Inferior parietal cortex (tissue), 1 donor: ENCODE measurements at regions not wholly inside any gene's neighbourhood (a gene's known extent, or its start where the extent isn't known, plus 50 kb on each side); places are given as distances from the start of the nearest gene placed in this dataset.

Experiments
- DNase-seq: peaks from one replicate; pipeline ENCODE4 v3.0.0-alpha.2; 2016; ENCODE audit errors: extremely low spot score

DNA sequence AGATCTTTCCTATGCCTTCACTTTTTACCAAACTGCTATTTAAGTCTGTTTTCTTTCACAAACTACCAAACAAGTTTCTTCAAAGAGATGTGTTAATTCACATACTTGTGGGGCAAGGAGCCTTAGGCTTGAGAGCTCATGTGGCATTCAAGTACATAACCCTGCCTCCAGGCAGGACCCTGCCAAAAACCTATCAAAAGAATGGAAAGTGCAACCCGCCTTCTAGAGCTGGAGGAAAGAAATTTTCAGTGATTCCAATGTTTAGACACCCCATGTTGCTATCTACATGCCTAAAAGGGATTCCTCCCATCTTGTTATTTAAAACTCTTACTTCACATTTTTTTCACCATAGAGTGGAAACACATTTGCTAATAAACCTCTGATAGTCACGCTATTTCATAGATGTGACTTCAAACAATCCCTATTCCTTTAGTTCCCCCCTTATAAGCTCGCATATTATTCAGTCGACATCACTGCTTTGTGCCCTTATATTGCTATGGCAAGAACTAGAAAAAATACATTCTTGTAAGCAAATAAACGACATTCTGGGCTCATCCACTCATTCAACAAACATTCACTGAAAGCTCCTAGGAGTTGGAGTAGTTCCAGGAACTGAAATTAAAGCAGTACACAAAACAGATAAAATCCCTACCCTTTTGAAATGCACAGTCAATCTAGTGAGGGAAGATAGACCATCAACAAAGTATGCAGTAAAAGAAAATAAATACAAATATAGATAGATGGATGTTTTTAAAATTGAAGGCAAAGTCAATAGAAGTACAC is 518.1 kb downstream of the ELAVL2 start:
- no peak for DNase-seq

DNA sequence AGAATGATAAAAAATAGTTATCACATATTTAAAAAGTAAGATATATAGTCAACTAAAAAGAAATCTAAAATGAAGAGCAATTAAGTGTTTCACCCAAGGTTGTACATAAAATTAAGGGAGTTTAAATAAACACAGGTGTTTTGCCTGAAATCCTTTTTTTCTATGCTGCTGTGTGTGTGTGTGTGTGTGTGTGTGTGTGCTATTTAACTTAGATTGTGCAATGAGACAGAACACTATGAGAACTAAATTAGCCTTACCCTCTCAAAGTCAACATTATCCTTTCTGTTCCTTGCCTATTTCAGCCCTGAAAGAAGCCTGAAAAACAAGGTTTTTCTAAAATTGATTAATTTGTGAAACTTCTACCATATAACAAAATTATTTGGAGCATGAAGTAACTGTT is 516.2 kb downstream of the ELAVL2 start:
- DNase-seq = no peak

DNA sequence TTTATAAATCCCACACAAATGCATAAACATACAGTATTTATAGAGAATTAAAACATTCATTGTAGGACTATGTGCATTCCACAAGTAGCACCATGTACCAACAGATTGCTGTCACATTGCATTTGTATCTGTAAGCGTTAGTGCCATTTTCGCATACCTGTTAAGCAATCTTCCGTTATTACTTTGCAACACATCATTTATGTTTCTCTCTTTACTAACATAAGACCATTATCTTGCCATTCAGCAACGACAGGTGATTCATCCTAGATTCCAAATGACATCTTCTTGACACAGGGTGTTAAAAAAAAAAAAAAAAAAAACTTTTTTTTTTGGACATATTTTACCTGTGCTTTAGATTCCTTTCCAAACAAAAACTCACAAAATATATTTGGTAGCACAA is 511.8 kb downstream of the ELAVL2 start:
- no peak for DNase-seq

DNA sequence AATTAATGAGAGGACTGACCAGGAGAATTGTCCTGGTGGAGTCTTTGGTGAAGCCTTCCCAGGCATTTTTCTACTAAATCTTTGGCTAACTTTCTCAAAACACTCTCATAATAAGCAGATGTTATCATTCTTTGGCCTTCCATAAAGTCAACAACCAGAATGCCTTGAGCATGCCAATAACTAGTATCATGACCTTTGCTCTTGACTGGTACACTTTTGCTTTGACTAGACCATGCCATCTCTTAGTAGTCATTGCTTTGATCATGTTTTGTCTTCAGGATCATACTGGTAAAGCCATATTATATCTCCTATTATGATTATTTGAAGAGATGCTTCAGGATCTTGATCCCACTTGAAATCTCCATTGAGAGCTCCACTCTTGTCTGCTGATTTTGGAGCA is 506.9 kb downstream of the ELAVL2 start:
- DNase-seq = no peak

DNA sequence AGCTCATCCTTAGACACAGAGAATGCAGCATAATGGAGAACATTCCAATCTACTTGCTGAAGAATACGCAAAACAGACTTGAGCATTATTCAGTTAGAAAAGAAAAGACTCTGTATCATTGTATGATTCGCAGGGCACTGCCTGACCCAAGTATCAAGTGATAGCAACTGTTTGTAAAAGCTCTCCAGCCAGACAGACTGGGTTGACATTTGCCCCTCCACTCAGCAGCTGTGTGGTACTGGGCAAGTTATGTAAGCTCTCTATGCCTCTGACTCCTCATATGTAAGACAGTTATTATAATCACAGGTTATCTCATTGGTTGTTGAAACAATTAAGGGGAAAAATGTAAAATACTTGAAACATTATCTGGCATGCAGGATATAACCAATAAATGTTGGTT is 505.0 kb downstream of the ELAVL2 start:
- no peak for DNase-seq

DNA sequence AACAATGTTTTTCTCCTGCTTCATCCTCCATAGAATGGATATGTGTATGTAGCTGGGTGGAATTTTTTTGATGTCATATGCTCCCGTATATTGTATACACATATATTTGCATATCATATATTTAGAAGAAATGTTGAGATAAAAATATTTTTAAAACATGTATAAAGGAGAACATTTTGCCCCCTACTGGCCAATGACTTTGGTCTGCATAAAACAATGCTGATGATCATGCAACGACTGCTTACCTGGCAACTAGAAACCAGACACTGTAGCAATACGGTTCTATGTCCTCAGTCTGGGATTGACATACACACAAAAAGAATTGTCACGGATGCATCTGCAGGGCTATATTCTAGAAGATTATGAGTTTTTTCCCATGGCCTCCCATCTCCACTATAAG is 503.6 kb downstream of the ELAVL2 start:
- DNase-seq = no peak

DNA sequence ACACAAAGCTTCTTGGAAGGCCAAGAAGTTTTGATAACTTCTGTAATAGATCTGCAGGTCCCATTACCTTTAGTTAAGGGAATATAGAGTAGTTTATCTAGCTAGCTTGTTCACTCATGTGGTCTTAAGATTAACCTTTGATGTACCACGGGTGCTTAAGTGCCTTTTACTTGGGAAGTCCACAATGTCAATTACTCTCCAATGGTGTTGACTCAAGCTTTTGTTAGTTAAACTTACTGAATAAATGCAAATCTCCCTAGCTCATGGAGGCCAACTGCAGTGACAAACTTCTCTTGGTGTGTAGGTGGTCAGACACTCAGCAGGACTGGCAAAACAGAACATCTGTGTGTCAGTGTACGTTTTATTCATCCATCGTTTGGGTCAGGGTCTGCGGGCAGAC is 501.5 kb downstream of the ELAVL2 start:
- DNase-seq = no peak

DNA sequence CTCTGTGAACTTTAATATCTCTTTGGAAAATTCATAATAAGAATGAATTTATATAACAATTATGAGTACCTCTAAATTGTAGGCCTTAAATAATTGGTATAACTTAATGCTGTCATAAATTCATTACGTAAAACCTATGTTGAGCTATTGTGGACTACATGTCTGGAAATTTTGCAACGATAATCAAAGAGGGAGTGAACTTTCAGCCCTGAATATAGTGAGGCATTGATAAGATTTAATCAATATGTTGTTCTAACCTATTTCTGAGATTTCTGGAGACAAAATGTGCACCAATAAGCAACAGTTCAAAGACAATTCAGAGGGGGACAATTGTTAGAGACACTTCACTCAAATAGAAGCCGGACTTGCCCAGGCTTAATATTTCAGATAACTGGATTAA is 499.4 kb downstream of the ELAVL2 start:
- DNase-seq = no peak

DNA sequence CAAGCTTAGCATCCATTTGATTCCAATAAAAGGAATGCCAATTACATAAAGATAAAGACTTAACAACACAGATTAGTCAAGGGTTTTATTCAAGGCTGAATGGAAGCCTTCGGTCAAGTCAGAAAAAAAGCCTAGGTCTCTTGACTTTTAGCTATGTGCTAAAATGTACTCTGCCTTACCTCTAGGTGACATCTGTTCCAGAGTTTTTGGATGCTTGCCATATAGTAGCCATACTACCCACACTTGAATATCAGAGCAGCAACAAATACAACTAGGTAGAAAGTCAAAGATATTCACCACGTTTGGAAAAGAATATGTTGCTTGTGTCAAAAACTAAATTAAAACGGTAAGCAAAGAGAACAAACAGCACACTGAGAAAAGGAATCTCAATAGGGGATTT is 484.7 kb downstream of the ELAVL2 start:
- no peak for DNase-seq

DNA sequence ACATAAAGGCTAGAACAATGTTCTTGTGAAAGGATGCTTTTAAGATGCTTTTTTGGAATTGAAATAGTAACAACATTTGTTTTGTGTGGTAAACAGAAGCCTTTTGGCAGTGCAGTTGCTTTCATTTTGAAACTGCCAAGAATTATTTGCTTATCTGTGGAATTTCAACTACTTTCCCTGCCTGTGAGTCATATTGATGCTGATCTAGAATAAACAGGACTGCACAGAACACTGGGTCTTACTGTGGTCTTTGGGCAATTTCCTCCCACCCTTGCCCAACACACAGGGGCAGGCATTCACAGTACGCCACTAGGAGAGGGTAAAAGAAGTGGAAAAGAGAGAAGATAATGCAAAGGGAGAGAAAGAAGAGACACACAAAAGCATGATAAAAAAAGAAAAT is 483.7 kb downstream of the ELAVL2 start:
- no peak for DNase-seq

DNA sequence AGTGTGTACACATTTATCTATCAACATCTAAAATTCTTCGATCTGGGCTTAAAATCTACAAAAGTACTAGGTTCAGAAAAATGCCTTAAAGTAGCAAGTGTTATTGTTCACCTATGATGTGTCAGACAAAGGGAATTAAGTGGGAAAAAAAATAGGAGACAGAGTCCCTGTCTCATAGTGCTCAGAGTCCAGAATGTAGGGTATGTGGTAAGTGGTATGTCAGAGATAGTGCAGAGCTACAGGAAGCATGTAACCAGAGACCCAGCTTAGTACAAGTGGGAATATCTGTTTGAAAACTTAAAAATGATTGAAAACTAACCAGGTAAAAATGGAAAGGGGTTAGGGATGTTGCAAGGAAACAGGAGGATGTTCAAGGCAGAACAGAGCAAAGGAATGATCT is 482.8 kb downstream of the ELAVL2 start:
- DNase-seq = no peak

DNA sequence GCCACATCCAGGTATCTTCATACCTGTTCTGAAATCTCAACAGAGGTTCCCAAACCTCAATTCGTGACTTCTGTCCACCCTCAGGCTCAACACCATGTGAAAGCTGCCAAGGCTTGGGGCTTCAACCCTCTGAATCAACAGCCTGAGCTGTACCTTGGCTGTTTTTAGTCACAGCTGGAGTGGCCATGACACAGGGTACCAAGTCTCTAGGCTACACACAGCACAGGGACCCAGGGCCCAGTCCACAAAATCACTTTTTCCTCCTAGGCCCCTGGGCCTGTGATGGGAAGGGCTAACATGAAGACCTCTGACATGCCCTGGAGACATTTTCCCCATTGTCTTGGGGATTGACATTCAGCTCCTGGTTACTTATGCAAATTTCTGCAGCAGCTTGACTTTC is 464.9 kb downstream of the ELAVL2 start:
- DNase-seq = no peak

DNA sequence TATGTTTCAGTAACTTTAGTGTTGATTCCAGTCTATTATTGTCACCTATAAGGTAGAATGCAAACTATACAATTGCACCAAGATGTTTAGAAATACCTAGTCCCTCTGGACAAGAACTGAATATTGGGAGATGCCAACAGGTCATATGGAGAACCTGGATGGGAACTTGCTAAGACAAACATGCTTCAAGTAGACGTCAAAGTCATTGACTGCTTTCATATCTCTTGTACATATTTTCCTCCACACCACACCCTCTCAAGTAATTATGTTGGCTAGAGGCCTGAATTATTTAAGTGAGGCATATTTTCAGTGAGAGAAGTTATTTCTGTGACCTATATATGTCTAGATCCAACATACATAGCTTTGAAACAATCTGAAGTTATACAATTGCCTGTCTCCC is 453.3 kb downstream of the ELAVL2 start:
- no peak for DNase-seq

DNA sequence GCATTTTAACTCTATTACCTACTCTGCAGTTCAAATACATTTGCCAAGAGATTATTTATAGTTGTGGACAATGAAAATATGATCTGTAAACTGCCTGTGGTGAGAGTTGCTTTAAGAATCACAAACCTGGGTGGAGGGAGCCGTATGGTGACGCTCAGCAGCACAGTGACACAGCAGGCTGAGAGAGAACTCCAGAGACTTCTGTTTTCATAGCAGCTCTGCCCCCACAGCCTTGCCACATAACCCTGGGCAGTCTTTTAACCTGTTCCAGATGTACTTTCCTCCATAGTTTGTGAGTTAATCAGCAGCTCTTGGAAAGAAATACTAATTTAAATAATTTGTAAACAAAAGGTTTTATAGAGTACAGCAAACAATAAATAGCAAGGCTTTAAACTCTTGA is 450.5 kb downstream of the ELAVL2 start:
- DNase-seq = no peak

DNA sequence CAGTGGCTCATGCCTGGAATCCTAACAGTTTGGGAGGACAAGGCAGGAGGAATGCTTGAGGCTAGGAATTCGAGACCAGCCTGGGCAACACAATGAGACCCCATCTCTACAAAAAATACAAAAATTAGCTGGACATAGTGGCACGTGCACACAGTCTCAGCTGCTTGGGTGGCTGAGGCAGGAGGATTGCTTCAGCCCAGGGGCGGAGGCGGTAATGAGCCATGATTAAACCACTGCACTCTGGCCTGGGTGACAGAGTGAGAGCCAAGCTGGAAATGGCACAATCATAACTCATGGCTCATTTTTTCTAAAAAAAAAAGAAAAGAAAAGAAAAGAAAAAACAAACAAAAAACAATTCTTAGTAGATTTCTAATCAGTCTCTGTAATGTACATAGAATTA is 446.2 kb downstream of the ELAVL2 start:
- no peak for DNase-seq

DNA sequence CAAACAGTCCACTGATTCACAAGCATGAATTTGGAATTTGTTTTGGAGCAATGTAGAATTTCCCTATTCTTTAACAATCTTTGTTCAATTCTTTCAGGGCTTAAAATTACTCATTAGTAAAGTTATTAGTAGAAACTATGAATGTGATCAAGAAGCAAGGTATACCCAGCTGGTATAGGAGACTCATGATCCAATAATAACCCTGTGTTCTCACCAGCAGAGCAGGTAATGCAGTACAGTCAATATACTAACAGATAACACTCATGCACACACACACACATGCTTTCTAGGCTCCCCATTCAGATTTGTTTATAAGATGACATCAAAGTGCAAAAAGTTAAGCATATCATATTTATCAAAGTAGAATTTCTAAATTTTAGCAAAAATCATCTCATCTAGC is 445.2 kb downstream of the ELAVL2 start:
- no peak for DNase-seq

DNA sequence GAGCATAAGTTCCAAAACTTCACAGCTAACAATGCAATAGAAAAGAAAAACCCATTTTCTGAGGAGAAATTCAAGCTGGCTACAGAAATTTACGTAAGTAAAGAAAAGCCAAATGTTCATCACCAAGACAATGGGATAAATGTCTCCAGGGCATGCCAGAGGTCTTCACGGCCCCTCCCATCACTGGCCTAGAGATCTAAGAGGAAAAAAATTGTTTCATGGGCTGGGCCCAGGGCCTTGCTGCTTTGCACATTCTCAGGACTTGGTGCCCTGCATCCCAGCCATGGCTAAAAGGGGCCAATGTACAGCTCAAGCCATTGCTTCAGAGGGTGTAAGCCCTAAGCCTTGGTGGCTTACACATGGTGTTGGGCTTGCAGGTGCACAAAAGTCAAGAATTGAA is 443.6 kb downstream of the ELAVL2 start:
- no peak for DNase-seq

DNA sequence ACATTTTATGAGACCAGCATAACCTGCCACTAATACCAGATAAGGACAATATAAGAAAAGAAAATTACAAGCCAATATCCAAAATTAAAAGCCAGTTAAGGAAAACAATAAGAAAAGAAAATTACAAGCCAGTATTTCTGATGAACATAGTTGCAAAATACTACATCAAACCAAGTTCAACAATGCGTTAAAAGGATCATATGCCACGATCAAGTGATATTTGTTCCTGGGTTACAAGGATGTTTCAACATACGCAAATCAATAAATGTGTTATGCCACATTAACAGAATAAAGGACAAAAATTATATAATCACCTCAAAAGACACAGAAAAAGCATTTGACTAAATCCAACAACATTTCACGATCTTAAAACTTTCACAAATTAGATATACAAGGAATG is 431.9 kb downstream of the ELAVL2 start:
- no peak for DNase-seq

DNA sequence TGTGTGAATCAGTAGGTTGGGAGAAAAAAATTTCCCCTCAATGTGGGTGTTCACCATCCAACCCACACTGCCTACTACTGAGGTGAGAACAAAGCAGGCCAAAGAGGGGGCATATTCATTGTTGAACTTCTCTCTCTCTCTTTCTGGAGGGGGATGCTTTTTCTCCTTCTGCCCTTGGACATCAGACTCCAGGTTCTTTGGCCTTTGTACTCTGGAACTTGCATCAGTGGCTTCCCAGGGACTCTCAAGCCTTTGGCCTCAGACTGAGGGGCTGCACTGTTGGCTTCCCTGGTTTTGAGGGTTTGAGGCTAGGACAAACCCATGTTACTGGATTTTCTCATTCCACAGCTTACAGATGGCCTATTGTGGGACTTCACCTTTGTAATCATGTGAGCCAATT is 417.2 kb downstream of the ELAVL2 start:
- no peak for DNase-seq

DNA sequence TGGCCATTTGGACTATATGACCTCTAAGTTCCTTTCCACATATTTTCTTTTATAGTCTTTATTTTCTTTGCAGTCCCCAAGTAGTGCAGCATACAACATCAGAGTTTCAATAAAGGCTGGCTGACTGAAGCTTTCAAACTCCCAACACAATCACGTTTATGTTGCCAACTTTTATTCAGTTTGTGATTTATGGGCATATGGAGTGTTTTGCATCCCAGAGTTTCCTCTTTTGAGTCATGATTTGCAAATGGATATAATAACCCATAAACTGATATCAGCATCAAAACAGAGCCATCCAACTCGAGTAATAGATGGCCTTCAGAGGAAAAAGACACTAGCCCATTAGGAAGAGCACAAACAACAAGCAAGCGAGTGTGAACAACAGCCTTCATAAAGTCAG is 414.0 kb downstream of the ELAVL2 start:
- peak; percentile 28 for DNase-seq

DNA sequence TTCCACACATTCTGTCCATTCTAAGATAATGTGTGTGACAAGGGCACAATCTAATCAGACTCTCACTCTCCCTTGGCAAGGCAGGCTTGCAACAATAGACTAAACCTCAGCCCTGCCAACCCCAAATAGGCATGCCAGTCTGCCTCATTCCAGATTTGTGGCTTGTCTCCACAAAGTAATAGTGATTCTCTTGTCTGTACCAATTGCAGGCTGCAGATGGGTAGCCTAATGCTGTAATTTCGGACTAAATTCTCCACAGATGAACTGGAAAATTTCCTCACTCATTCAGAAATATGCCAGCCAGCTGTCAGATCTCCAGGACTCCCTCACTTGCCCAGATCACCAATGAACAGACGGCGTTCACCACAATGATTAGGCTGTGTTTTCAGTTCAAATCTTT is 413.6 kb downstream of the ELAVL2 start:
- peak; percentile 21 for DNase-seq

DNA sequence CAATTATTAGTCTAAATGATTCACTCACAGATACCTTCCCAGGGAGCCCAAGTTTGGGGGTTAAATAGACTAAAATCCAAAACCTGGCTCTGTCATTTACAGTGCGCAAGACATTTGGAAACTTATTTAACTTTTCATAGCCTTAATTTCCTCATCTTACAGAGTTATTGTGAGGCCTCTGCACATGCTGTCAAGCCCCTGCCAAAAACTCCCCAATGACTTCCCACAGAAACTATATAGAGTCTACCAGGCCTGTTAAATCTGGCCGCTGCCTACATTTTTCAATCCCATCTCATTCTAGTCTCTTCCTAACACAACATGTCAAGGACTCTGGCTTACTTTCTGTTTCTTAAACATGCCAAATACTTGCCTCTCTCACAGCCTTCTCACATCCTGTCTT is 412.5 kb downstream of the ELAVL2 start:
- no peak for DNase-seq

DNA sequence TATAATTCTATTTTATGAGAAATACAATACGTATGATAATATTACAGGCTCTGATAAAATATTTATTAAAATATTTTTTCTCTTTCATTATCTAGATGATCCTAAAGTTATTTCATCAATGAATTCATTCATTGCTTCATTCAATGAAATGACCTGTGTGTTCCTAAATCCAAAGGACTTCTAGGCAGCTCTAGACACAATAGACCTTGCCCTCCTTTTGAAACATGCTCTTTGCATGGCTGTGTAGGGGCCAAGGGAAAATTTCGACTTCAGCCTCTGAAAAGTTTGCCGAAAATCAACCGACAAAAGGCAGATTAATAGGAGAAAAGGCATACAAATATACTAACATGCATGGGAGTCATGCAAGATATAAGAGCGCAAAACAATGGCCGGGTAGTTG is 402.0 kb downstream of the ELAVL2 start:
- no peak for DNase-seq

DNA sequence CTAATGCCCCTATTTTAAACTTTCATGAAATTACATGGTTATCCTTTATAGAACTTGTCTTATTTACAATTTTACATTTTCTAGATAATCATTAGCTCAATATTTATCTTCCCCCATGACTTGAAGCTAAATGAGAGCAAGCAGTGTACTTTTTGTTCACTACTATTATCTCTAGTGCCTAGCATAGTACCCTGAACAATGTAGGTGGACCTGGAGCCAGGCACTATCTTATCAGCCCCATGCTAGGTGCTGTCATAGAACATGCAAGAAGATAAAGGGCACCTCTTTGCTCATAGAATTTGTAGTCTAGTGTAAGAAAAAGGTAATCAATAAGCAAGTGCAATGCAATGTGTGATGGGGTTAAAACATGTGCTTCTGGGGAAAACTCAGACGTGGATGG is 399.9 kb downstream of the ELAVL2 start:
- no peak for DNase-seq
